ENCODE measurements at regions not wholly inside any gene's neighbourhood (a gene's known extent, or its start where the extent isn't known, plus 50 kb on each side); places are given as distances from the start of the nearest gene placed in this dataset.

GRCh38 chr1:98221923-98222322 lies 301.1 kb upstream of the DPYD start:
- H3K27ac ChIP-seq (ENCODE audit: low read depth in 1 of 2, low read length in 2 of 2), result no peak overlapping the region
- no peaks in the 10 kb centered on the region for H3K27me3 ChIP-seq (ENCODE audit: control insufficient read depth in 2 of 2, insufficient read depth in 2 of 2, low read length in 2 of 2)
- no peak overlapping the region for H2AFZ ChIP-seq (ENCODE audit: insufficient read depth, low read depth, low read length, poor library complexity, severe bottlenecking)
- H3K9me3 Mint-ChIP-seq, result no peaks in the 10 kb centered on the region
- H3K36me3 ChIP-seq (replicated peaks in 1 of 2; ENCODE audit: control insufficient read depth in 1 of 2, insufficient read depth in 2 of 2, low read length in 2 of 2), result no peaks in the 10 kb centered on the region
- H3K36me3 Mint-ChIP-seq, result no peaks in the 10 kb centered on the region
- no peak overlapping the region for H3K4me3 ChIP-seq (replicated peaks in 1 of 3; ENCODE audit: low read depth in 2 of 3, low read length in 3 of 3)
- H3K9me3 ChIP-seq (replicated peaks in 1 of 2; ENCODE audit: control insufficient read depth in 1 of 2, insufficient read depth in 1 of 2, low read length in 2 of 2), result no peaks in the 10 kb centered on the region
- H3K27ac Mint-ChIP-seq, result no peak overlapping the region
- H4K20me1 ChIP-seq (ENCODE audit: insufficient read depth, low read length), result no peaks in the 10 kb centered on the region
- intact Hi-C loops (cut with micrococcal nuclease), result no loop called here
- peaks cover 2% of the 10 kb centered on the region for H3K4me1 Mint-ChIP-seq
- 100% methylated on average over 3 of the region's 3 CpGs for WGBS (ENCODE audit: insufficient coverage)
- H3K9ac ChIP-seq (ENCODE audit: insufficient read depth, low read length, poor library complexity, severe bottlenecking), result no peak overlapping the region
- H3K27me3 Mint-ChIP-seq (ENCODE audit: low read depth in 3 of 3), result no peaks in the 10 kb centered on the region
- no peak for TF ChIP-seq CTCF (IDR thresholded peaks at IDR 0.05)
- H3K79me2 ChIP-seq (ENCODE audit: insufficient read depth, low read length), result no peaks in the 10 kb centered on the region
- no peak overlapping the region for H3K4me3 Mint-ChIP-seq
- no peak overlapping the region for H3K4me2 ChIP-seq (replicated peaks; ENCODE audit: extremely low read depth, low read length, poor library complexity, severe bottlenecking)
- H3K4me1 ChIP-seq (ENCODE audit: control insufficient read depth in 1 of 2, insufficient read depth in 2 of 2, low read length in 2 of 2), result no peaks in the 10 kb centered on the region
- no peak for DNase-seq

GRCh38 chr1:98217601-98218000 lies 296.8 kb upstream of the DPYD start:
- no peak overlapping the region for H3K4me3 ChIP-seq (replicated peaks in 1 of 3; ENCODE audit: low read depth in 2 of 3, low read length in 3 of 3)
- no peak overlapping the region for H3K4me2 ChIP-seq (replicated peaks; ENCODE audit: extremely low read depth, low read length, poor library complexity, severe bottlenecking)
- no peak overlapping the region for H2AFZ ChIP-seq (ENCODE audit: insufficient read depth, low read depth, low read length, poor library complexity, severe bottlenecking)
- no peak overlapping the region for H3K9ac ChIP-seq (ENCODE audit: insufficient read depth, low read length, poor library complexity, severe bottlenecking)
- no CpG with 5 or more reads among the region's 2 CpGs for WGBS (ENCODE audit: insufficient coverage)
- peaks cover 2% of the 10 kb centered on the region for H3K4me1 Mint-ChIP-seq
- TF ChIP-seq CTCF (IDR thresholded peaks at IDR 0.05), result no peak
- H3K27me3 Mint-ChIP-seq (ENCODE audit: low read depth in 3 of 3), result no peaks in the 10 kb centered on the region
- H3K27ac Mint-ChIP-seq, result no peak overlapping the region
- H3K4me1 ChIP-seq (ENCODE audit: control insufficient read depth in 1 of 2, insufficient read depth in 2 of 2, low read length in 2 of 2), result no peaks in the 10 kb centered on the region
- no peak for DNase-seq
- H3K36me3 Mint-ChIP-seq, result no peaks in the 10 kb centered on the region
- no peaks in the 10 kb centered on the region for H3K27me3 ChIP-seq (ENCODE audit: control insufficient read depth in 2 of 2, insufficient read depth in 2 of 2, low read length in 2 of 2)
- no peaks in the 10 kb centered on the region for H3K79me2 ChIP-seq (ENCODE audit: insufficient read depth, low read length)
- H3K9me3 Mint-ChIP-seq, result peaks cover 0 to 3% (median 0%) of the 10 kb centered on the region in 7 donors
- no peak overlapping the region for H3K4me3 Mint-ChIP-seq
- H3K27ac ChIP-seq (ENCODE audit: low read depth in 1 of 2, low read length in 2 of 2), result no peak overlapping the region
- intact Hi-C loops (cut with micrococcal nuclease), result no loop called here
- no peaks in the 10 kb centered on the region for H4K20me1 ChIP-seq (ENCODE audit: insufficient read depth, low read length)
- no peaks in the 10 kb centered on the region for H3K36me3 ChIP-seq (replicated peaks in 1 of 2; ENCODE audit: control insufficient read depth in 1 of 2, insufficient read depth in 2 of 2, low read length in 2 of 2)
- peaks cover 0 to 4% of the 10 kb centered on the region in 2 donors for H3K9me3 ChIP-seq (replicated peaks in 1 of 2; ENCODE audit: control insufficient read depth in 1 of 2, insufficient read depth in 1 of 2, low read length in 2 of 2)
